ENCODE measurements at regions not wholly inside any gene's neighbourhood (a gene's known extent, or its start where the extent isn't known, plus 50 kb on each side); places are given as distances from the start of the nearest gene placed in this dataset.

- TF ChIP-seq, protein P1, sequence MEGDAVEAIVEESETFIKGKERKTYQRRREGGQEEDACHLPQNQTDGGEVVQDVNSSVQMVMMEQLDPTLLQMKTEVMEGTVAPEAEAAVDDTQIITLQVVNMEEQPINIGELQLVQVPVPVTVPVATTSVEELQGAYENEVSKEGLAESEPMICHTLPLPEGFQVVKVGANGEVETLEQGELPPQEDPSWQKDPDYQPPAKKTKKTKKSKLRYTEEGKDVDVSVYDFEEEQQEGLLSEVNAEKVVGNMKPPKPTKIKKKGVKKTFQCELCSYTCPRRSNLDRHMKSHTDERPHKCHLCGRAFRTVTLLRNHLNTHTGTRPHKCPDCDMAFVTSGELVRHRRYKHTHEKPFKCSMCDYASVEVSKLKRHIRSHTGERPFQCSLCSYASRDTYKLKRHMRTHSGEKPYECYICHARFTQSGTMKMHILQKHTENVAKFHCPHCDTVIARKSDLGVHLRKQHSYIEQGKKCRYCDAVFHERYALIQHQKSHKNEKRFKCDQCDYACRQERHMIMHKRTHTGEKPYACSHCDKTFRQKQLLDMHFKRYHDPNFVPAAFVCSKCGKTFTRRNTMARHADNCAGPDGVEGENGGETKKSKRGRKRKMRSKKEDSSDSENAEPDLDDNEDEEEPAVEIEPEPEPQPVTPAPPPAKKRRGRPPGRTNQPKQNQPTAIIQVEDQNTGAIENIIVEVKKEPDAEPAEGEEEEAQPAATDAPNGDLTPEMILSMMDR (conservative IDR thresholded peaks at IDR 0.05; ENCODE audit: low read depth, low read length): no peak
- TF ChIP-seq EZH2 (IDR thresholded peaks at IDR 0.05; ENCODE audit: borderline replicate concordance, low read depth, low read length, poor library complexity, severe bottlenecking): no peak
Measured at GRCh38 chr19:27860309-27860934, 1352.5 kb downstream of the UQCRFS1 start.
